ENCODE measurements at regions not wholly inside any gene's neighbourhood (a gene's known extent, or its start where the extent isn't known, plus 50 kb on each side); places are given as distances from the start of the nearest gene placed in this dataset.

DNA sequence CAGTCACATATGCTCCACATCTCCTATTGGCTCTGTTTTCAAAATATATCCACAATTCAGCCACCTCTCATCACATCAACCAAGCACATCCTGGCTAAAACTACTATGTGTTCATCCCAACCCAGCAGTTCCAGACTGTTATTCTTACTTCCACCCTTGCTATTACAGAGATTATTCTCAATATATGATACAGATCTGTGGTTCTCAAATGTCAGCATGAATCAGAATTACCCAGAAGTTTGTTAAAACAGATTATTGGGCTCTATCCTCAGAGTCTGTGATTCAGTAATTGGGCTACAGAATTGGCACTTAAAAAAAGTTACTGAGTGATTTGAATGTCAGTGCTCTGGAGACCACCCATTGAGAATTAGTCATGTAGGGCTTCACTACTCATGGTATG is 78.8 kb upstream of the IZUMO3 start:
- TF ChIP-seq BHLHE40 (IDR thresholded peaks at IDR 0.05; ENCODE audit: low read depth, low read length) (no peak), POLR2A (IDR thresholded peaks at IDR 0.05; ENCODE audit: low read depth, low read length) (no peak), RAD21 (IDR thresholded peaks at IDR 0.05; ENCODE audit: low read length) (no peak), CEBPB (IDR thresholded peaks at IDR 0.05; ENCODE audit: low read depth, low read length) (no peak), RFX5 (IDR thresholded peaks at IDR 0.05; ENCODE audit: low read depth, low read length) (no peak), MAFK (IDR thresholded peaks at IDR 0.05; ENCODE audit: low read depth, low read length) (no peak), FOS (IDR thresholded peaks at IDR 0.05; ENCODE audit: low read depth, low read length) (no peak)
- TF ChIP-seq, protein P1, sequence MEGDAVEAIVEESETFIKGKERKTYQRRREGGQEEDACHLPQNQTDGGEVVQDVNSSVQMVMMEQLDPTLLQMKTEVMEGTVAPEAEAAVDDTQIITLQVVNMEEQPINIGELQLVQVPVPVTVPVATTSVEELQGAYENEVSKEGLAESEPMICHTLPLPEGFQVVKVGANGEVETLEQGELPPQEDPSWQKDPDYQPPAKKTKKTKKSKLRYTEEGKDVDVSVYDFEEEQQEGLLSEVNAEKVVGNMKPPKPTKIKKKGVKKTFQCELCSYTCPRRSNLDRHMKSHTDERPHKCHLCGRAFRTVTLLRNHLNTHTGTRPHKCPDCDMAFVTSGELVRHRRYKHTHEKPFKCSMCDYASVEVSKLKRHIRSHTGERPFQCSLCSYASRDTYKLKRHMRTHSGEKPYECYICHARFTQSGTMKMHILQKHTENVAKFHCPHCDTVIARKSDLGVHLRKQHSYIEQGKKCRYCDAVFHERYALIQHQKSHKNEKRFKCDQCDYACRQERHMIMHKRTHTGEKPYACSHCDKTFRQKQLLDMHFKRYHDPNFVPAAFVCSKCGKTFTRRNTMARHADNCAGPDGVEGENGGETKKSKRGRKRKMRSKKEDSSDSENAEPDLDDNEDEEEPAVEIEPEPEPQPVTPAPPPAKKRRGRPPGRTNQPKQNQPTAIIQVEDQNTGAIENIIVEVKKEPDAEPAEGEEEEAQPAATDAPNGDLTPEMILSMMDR (conservative IDR thresholded peaks at IDR 0.05; ENCODE audit: low read depth, low read length) = no peak
- TF ChIP-seq, protein P2, sequence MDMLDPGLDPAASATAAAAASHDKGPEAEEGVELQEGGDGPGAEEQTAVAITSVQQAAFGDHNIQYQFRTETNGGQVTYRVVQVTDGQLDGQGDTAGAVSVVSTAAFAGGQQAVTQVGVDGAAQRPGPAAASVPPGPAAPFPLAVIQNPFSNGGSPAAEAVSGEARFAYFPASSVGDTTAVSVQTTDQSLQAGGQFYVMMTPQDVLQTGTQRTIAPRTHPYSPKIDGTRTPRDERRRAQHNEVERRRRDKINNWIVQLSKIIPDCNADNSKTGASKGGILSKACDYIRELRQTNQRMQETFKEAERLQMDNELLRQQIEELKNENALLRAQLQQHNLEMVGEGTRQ (IDR thresholded peaks at IDR 0.05; ENCODE audit: low read depth, low read length) = no peak

All from IMR-90 (cell line).